Neuron (in vitro differentiated cells): ENCODE measurements at regions not wholly inside any gene's neighbourhood (a gene's known extent, or its start where the extent isn't known, plus 50 kb on each side); places are given as distances from the start of the nearest gene placed in this dataset.

Experiments used
- H2AFZ ChIP-seq: one replicate; pipeline ENCODE4 v1.6.1; 2013; ENCODE audit warnings: low read depth, mild to moderate bottlenecking, inconsistent platforms, low read length, moderate library complexity
- H3K27me3 ChIP-seq: one replicate; pipeline ENCODE4 v1.6.1; 2013; ENCODE audit warnings: low read length; ENCODE audit not compliant: insufficient read depth
- H3K36me3 ChIP-seq: one replicate; pipeline ENCODE4 v1.6.1; 2013; ENCODE audit warnings: low read length; ENCODE audit not compliant: insufficient read depth
- H3K4me1 ChIP-seq: one replicate; pipeline ENCODE4 v1.6.1; 2013; ENCODE audit warnings: low read length; ENCODE audit not compliant: insufficient read depth
- H3K4me3 ChIP-seq: 2 replicates; pipeline ENCODE4 v1.5.1; 2013; ENCODE audit warnings: mild to moderate bottlenecking, low read length, moderate library complexity
- H3K9me3 ChIP-seq: one replicate; pipeline ENCODE4 v1.6.1; 2013; ENCODE audit warnings: low read length

- Histone ChIP-seq H2AFZ (peak overlapping the region; percentile 50), H3K4me1 (peaks cover 34% of the 10 kb centered on the region), H3K27me3 (no peaks in the 10 kb centered on the region), H3K9me3 (no peaks in the 10 kb centered on the region), H3K36me3 (no peaks in the 10 kb centered on the region), H3K4me3 (no peak overlapping the region)
These were observed 368.9 kb downstream of the RPS24 start for GRCh38 chr10:78402591-78402990.

DNA sequence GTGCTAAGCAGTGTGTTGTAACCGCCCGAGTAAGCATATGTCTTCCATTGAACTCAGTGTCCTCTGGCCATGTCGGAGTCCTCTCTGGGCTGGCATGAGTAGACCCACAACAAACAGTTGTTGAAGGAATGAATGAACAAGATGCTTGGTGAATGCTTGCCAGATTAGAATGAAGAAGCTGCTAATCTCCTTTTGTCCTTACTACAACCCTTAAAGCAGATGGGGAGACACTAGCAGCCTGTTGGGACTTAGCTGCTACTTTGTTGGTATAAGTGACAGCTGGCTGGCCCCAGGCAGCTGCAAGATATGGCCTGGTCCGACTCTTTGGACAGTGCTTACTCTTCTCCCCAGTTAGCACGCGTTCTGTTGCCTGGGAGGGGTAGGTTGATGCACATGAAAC, 370.1 kb downstream of the RPS24 start:
- H3K9me3 ChIP-seq: no peaks in the 10 kb centered on the region
- H3K36me3 ChIP-seq: no peaks in the 10 kb centered on the region
- H2AFZ ChIP-seq: no peak overlapping the region
- peaks cover 41% of the 10 kb centered on the region for H3K4me1 ChIP-seq
- H3K27me3 ChIP-seq: no peaks in the 10 kb centered on the region
- no peak overlapping the region for H3K4me3 ChIP-seq

GRCh38 chr10:78404296-78404695, 370.6 kb downstream of the RPS24 start:
- Histone ChIP-seq H3K4me3 (no peak overlapping the region), H3K36me3 (no peaks in the 10 kb centered on the region), H3K4me1 (peaks cover 41% of the 10 kb centered on the region), H3K9me3 (no peaks in the 10 kb centered on the region), H2AFZ (no peak overlapping the region), H3K27me3 (no peaks in the 10 kb centered on the region)

DNA sequence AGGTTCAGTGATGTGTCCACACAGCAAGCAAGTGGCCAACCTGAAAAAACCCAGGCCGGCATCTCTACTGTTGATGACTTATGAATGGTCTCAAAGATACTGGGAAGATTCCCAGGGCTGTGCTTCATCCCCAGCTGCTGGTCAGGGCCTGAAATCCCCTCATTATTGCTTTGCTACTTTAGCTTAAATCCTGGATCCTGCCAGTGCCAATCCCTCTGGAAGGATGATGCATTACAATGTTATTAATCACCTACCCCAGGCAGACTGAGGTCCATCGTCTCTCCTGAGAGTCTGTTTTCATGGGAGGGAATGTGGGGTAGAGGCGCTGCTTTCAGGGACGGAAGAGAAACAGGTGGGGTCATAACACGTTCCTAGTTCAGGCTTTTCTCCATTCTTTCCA, 371.6 kb downstream of the RPS24 start:
- no peaks in the 10 kb centered on the region for H3K36me3 ChIP-seq
- H2AFZ ChIP-seq: no peak overlapping the region
- H3K9me3 ChIP-seq: no peaks in the 10 kb centered on the region
- H3K27me3 ChIP-seq: no peaks in the 10 kb centered on the region
- H3K4me3 ChIP-seq: no peak overlapping the region
- H3K4me1 ChIP-seq: peaks cover 41% of the 10 kb centered on the region

DNA sequence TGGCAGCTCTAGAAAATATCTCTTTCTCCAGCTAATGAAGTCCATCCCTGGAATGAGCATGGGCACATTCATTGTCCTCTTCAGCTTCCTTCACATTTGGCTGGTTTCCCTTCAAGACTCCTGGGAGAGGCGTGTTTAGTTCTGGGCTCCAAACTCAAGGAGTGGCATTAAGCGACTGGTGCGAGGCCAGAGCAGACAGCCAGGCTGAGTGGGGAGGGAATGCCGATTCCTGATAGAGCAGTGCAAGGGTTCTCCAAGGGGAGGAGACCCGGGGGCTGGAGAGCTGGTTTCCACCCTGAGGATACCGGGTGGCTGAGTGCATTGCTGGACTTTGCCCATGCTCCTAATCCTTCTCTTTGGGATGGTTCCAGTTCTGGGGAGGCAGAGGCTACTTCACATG, 372.1 kb downstream of the RPS24 start:
- H2AFZ ChIP-seq: no peak overlapping the region
- H3K27me3 ChIP-seq: no peaks in the 10 kb centered on the region
- no peak overlapping the region for H3K4me3 ChIP-seq
- H3K4me1 ChIP-seq: peaks cover 41% of the 10 kb centered on the region
- H3K36me3 ChIP-seq: no peaks in the 10 kb centered on the region
- no peaks in the 10 kb centered on the region for H3K9me3 ChIP-seq

DNA sequence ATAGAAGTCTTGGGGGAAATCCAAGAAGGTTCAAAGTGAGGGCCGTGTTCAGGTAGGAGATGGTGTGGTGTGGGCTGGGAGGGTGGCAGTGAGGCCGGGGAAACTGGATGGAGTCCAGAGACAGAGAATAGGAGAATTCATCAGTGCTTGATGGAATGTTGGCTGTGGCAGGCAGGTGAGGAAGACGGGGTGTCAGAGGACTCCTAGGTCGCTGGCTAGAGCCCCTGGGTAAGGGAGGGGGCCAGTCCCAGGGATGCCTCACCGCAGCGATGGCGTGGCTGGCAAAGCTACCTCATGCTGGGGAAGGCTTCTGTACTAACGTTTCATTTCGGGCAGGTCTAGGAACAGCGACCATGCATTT, 373.0 kb downstream of the RPS24 start:
- Histone ChIP-seq H3K27me3 (no peaks in the 10 kb centered on the region), H3K4me1 (peaks cover 37% of the 10 kb centered on the region), H3K4me3 (peak overlapping the region; percentile 51), H2AFZ (peak overlapping the region; percentile 32), H3K36me3 (no peaks in the 10 kb centered on the region), H3K9me3 (no peaks in the 10 kb centered on the region)

DNA sequence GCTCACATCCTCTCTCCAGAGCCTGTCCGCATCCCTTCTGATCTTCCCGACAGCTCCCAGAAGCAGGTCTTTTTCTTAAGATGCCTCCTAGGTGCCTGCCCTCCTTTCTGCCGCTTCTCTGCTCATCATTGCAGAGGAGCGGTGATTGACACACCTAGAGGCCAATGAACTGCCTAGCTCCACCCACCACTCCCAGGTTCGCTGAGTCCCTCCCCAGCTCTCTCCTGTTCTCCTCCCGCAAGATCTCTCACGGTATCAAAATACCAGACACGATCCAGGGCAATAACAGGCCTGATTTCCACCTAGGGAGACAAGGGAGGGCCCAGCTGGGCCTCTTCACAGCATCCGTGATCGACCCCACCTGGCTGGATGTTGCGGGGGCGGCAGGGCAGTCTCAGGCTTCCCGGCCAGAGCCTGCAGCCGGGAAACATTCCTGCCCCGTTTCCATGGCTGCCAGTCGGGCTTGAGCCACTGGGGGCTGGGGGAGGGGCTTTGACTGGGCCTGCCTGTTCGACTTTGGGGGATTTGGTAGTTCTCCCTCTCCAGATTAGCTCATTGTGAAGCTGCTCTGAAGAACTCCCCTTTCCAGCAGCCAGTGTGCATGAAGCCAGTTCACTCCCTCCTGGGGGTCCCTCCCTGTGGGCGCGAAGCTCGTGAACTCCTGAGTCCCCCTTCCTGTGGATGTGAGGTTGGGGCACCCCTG, 373.5 kb downstream of the RPS24 start:
- Histone ChIP-seq H3K9me3 (no peaks in the 10 kb centered on the region), H3K27me3 (no peaks in the 10 kb centered on the region), H3K4me3 (peak overlapping the region; percentile 51), H3K36me3 (no peaks in the 10 kb centered on the region), H2AFZ (peak overlapping the region; percentile 32), H3K4me1 (peaks cover 32% of the 10 kb centered on the region)

DNA sequence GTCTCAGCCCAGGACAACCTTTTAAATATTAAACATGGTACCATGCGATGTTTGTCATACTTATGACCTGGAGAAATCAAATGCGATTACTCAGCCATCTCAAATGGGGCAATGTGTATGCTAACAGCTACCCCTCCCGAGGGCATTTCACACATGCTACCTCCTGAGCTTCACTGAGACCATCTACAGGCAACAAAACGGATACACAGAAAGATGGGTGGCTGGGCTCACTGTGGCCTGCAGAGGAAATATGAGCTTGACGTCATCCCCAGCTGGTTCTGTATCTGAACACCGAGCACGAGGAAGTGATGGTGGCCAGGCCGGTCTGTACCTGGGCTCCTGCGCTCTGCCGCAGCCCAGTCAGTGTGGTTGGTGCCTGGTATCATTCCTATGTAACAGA, 374.3 kb downstream of the RPS24 start:
- Histone ChIP-seq H3K27me3 (no peaks in the 10 kb centered on the region), H3K4me3 (no peak overlapping the region), H3K36me3 (no peaks in the 10 kb centered on the region)

DNA sequence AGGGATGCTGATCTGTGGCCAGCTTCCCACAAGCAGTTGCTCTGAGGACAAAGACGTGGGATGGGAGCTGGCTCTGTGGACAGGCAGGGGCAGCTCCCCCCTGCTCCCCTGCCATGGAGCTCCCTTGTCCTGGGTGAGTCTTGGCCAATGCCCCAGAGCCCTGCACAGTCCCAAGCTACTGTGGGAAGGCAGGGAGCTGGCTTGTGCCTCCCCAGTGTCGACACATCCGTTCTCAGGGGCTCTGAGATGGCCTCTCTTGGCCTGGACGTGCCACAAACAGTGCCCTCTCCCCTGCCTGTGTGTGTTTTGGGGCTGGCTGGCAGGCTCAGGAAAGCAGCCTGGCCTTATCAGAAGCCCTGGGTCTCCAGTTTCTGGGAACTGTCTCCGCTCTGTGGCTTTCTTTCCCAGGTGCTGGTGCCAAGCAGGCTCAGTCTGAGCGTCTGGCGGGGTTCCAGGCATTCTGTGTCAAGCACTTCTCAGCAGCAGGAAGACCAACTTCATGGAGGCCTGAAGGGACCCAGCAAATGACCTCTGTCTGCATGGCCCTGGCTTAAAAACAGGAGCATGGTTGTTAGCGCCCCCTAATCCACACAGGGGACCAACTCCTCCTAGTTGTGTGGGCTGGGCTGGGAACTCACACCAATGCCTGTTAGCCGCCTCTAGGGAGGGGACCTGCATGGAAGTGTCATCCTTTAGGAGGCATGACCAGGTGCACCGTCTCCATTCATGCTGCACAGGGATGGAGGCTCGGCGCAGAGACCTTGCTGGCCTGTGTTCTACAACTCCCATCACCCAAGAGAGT, 375.2 kb downstream of the RPS24 start:
- H3K9me3 ChIP-seq: no peaks in the 10 kb centered on the region
- H3K27me3 ChIP-seq: no peaks in the 10 kb centered on the region
- no peak overlapping the region for H2AFZ ChIP-seq
- no peak overlapping the region for H3K4me3 ChIP-seq
- H3K4me1 ChIP-seq: peaks cover 24% of the 10 kb centered on the region
- no peaks in the 10 kb centered on the region for H3K36me3 ChIP-seq

More for the DNA sequence above, 374.3 kb downstream of the RPS24 start:
- Histone ChIP-seq H2AFZ (no peak overlapping the region), H3K4me1 (peaks cover 24% of the 10 kb centered on the region), H3K9me3 (no peaks in the 10 kb centered on the region)

DNA sequence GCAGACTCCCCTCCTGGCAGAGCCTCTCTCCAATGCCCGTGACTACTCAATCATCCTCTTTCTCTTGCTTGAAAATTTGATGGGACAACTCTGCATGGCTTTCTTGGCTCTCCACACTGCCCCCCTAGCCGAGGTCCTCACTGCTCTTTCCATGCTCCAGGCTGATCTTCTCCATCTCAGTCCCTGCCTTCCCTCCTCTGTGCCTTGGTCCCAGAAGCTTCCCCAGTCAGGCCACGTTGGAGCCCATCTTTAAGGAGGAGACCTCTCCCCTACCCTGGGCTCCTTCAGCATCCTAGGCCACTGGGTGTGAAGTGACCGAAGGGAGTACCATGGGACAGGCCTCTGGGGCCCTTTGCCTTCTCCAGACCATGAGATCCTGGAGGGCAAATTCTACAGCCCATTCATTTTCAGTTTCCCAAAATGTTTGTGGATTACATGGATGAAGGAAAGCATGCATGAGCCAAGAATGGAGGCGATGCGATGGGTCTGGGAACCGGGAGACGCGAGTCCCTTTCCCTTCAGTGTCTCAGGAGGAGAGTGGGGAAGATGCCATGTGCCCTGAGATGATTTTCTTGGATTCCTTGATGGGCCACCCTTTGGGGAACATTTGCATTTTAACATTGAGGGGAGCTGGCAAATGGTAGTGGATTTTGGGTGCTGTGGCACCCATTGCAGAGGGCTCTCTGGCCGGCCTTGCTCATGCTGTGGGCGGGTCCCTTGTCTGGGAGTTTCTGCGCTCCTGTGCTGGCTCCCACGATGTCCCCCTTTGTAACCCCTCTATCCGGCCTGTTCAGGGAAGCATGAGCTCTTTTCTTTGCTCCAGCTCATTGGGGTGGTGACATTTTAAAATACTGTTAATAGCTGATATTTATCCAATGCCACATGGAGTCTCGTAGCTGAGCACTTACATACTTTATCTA, 376.6 kb downstream of the RPS24 start:
- H3K4me1 ChIP-seq: peaks cover 24% of the 10 kb centered on the region
- no peaks in the 10 kb centered on the region for H3K36me3 ChIP-seq
- H3K27me3 ChIP-seq: no peaks in the 10 kb centered on the region
- no peak overlapping the region for H3K4me3 ChIP-seq
- H3K9me3 ChIP-seq: no peaks in the 10 kb centered on the region
- no peak overlapping the region for H2AFZ ChIP-seq

DNA sequence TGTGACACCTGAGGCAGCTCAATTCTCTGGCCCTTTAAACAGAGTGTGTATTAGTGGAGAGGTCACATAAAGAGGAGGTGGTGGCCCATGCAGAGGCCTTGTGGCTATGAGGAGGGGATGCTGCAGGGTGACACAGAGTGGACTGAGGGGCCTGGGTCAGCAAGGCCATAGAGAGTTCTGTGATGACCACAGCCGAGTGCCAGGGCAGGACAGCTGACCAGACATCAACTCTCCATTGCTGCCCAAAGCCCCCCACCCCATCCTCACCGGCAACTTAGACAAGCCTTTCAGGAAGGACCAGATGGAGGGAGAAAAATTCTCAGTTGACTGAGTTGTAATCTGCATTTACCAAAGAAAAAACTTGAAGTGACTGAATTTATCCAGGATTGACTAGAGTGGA, 378.1 kb downstream of the RPS24 start:
- H3K36me3 ChIP-seq: no peaks in the 10 kb centered on the region
- no peak overlapping the region for H2AFZ ChIP-seq
- H3K9me3 ChIP-seq: no peaks in the 10 kb centered on the region
- no peaks in the 10 kb centered on the region for H3K27me3 ChIP-seq
- H3K4me3 ChIP-seq: no peak overlapping the region
- peaks cover 14% of the 10 kb centered on the region for H3K4me1 ChIP-seq

- H3K27me3 ChIP-seq: no peaks in the 10 kb centered on the region
These were observed 378.9 kb downstream of the RPS24 start for GRCh38 chr10:78412605-78413004.

More at GRCh38 chr10:78412605-78413004, 378.9 kb downstream of the RPS24 start:
- Histone ChIP-seq H3K4me3 (no peak overlapping the region), H3K4me1 (peaks cover 6% of the 10 kb centered on the region), H2AFZ (no peak overlapping the region), H3K9me3 (no peaks in the 10 kb centered on the region), H3K36me3 (no peaks in the 10 kb centered on the region)
